ENCODE measurements at regions not wholly inside any gene's neighbourhood (a gene's known extent, or its start where the extent isn't known, plus 50 kb on each side); places are given as distances from the start of the nearest gene placed in this dataset.

DNA sequence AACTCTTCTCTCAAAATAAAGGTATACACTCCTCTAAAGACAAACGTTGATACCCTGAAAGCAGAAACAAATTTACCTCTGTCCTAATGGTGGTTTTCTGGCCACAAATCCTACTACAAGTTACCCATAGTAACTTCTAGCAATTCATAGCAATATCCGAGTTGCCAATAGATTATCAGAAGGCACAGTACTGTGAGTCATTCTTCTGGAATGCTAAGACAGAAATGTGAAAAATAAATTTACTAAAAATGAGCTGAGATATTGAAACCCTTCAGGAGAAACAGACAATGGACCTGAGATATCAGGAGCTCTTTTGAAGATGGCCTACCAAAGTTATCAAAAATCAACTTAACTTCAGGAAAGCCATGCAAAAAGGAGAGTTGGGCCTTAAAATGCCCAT lies 715.0 kb upstream of the ADAMTS5 start (continued):
- TF ChIP-seq ZNF462 (CRISPR knock-in tag; IDR thresholded peaks at IDR 0.05): no peak
- TF ChIP-seq, protein P1, sequence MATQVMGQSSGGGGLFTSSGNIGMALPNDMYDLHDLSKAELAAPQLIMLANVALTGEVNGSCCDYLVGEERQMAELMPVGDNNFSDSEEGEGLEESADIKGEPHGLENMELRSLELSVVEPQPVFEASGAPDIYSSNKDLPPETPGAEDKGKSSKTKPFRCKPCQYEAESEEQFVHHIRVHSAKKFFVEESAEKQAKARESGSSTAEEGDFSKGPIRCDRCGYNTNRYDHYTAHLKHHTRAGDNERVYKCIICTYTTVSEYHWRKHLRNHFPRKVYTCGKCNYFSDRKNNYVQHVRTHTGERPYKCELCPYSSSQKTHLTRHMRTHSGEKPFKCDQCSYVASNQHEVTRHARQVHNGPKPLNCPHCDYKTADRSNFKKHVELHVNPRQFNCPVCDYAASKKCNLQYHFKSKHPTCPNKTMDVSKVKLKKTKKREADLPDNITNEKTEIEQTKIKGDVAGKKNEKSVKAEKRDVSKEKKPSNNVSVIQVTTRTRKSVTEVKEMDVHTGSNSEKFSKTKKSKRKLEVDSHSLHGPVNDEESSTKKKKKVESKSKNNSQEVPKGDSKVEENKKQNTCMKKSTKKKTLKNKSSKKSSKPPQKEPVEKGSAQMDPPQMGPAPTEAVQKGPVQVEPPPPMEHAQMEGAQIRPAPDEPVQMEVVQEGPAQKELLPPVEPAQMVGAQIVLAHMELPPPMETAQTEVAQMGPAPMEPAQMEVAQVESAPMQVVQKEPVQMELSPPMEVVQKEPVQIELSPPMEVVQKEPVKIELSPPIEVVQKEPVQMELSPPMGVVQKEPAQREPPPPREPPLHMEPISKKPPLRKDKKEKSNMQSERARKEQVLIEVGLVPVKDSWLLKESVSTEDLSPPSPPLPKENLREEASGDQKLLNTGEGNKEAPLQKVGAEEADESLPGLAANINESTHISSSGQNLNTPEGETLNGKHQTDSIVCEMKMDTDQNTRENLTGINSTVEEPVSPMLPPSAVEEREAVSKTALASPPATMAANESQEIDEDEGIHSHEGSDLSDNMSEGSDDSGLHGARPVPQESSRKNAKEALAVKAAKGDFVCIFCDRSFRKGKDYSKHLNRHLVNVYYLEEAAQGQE (IDR thresholded peaks at IDR 0.05; ENCODE audit: unreplicated experiment): no peak
- no peak for TF ChIP-seq ZNF114 (CRISPR knock-in tag; IDR thresholded peaks at IDR 0.05)

DNA sequence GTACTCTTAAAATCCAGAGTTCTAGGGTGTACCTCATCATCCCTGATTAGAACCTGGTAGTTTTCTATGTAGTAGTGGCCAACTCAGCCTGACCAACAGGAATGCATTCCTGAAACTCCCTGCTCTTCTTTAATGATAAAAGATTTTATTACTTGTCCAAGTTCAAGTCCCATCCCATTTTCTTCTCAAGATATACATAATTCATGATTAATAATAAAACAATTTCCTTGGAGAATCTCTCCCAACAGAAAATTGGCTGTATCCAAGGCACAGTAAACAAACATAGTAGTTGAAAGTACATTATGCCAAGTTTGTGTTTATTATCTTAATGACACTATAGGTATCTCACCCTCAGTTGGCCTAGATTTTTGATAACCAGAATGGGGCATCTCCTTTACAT lies 714.1 kb upstream of the ADAMTS5 start:
- H3K4me3 ChIP-seq: no peak overlapping the region
- peaks cover 6% of the 10 kb centered on the region; the same call in 2 of the 3 replicates for H3K36me3 Mint-ChIP-seq (ENCODE audit: low read depth)
- no peaks in the 10 kb centered on the region for H3K4me1 ChIP-seq (ENCODE audit: insufficient read depth)
- H3K36me3 ChIP-seq (ENCODE audit: insufficient read depth): no peaks in the 10 kb centered on the region
- no peak overlapping the region for H3K4me2 ChIP-seq
- H3K9me3 Mint-ChIP-seq: peaks cover 11% of the 10 kb centered on the region
- H2AFZ ChIP-seq: no peak overlapping the region
- no peak overlapping the region for H3K27ac Mint-ChIP-seq
- no peaks in the 10 kb centered on the region for H3K27me3 ChIP-seq (ENCODE audit: insufficient read depth)
- ATAC-seq: no peak
- DNase-seq (ENCODE audit: low spot score): no peak
- H3K4me1 Mint-ChIP-seq: no peaks in the 10 kb centered on the region
- H3K4me3 Mint-ChIP-seq: no peak overlapping the region
- no peaks in the 10 kb centered on the region for H3K27me3 Mint-ChIP-seq (ENCODE audit: insufficient read depth, low read depth, poor library complexity)
- H4K20me1 ChIP-seq (replicated peaks; ENCODE audit: insufficient read depth): no peaks in the 10 kb centered on the region
- no peaks in the 10 kb centered on the region for H3F3A ChIP-seq (replicated peaks; ENCODE audit: low read depth)
- no peak overlapping the region for H3K27ac ChIP-seq (ENCODE audit: low read depth)
- peaks cover 14% of the 10 kb centered on the region for H3K9me2 ChIP-seq (ENCODE audit: insufficient read depth)
- H3K79me2 ChIP-seq (replicated peaks; ENCODE audit: insufficient read depth): no peaks in the 10 kb centered on the region
- TF ChIP-seq JUNB (IDR thresholded peaks at IDR 0.05; ENCODE audit: unreplicated experiment) (no peak), EZH2phosphoT487 (IDR thresholded peaks at IDR 0.05; ENCODE audit: unreplicated experiment) (no peak), CREB1 (CRISPR knock-in tag; IDR thresholded peaks at IDR 0.05; ENCODE audit: low read depth) (no peak), STAT1 (IDR thresholded peaks at IDR 0.05; ENCODE audit: unreplicated experiment) (no peak), POLR2AphosphoS5 (IDR thresholded peaks at IDR 0.05; ENCODE audit: low read depth) (no peak)
- TF ChIP-seq, protein P1 (IDR thresholded peaks at IDR 0.05; ENCODE audit: unreplicated experiment): no peak

All from GM23338 (cell line).